ENCODE measurements at regions not wholly inside any gene's neighbourhood (a gene's known extent, or its start where the extent isn't known, plus 50 kb on each side); places are given as distances from the start of the nearest gene placed in this dataset.

DNA sequence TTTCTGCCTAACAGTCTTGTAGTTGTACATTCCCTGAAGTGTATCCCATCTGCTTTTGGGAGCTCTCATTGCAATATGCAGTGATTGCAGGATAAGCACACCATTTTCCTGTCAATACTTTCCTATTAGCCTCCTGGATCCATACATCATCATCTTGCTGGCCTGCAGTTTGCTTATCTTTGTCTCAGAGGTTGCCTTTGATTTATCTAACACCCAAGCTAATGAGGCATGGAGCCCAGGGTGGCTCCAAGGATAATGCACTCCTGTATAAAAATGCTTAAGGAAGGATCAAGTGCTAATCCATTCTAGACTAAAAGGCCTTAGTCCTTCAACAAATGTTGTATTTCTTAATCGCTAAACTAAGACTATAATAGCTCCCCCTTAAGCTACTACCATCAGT, 161.6 kb upstream of the OBI1 start:
- no peak for DNase-seq (ENCODE audit: low read depth)
- no peak overlapping the region for H3K4me3 Mint-ChIP-seq (ENCODE audit: unreplicated experiment)
- H3K36me3 Mint-ChIP-seq (ENCODE audit: low read depth, unreplicated experiment) = no peaks in the 10 kb centered on the region
- Histone ChIP-seq H3K79me2 (ENCODE audit: insufficient read depth, low read length) (no peaks in the 10 kb centered on the region), H3K9ac (ENCODE audit: low read length) (no peak overlapping the region), H3K36me3 (ENCODE audit: insufficient read depth, low read length) (no peaks in the 10 kb centered on the region), H3K4me3 (ENCODE audit: insufficient read depth, low read depth, low read length) (no peak overlapping the region), H3K27me3 (ENCODE audit: insufficient read depth, low read length) (no peaks in the 10 kb centered on the region), H2AFZ (ENCODE audit: low read depth, low read length) (no peak overlapping the region), H3K4me2 (ENCODE audit: low read length) (no peak overlapping the region), H4K20me1 (ENCODE audit: insufficient read depth, low read length) (no peaks in the 10 kb centered on the region), H3K27ac (ENCODE audit: low read depth, low read length) (no peak overlapping the region), H3K9me3 (ENCODE audit: insufficient read depth, low read depth, low read length) (no peaks in the 10 kb centered on the region), H3K4me1 (ENCODE audit: insufficient read depth, low read length) (no peaks in the 10 kb centered on the region)
- TF ChIP-seq, protein P1, sequence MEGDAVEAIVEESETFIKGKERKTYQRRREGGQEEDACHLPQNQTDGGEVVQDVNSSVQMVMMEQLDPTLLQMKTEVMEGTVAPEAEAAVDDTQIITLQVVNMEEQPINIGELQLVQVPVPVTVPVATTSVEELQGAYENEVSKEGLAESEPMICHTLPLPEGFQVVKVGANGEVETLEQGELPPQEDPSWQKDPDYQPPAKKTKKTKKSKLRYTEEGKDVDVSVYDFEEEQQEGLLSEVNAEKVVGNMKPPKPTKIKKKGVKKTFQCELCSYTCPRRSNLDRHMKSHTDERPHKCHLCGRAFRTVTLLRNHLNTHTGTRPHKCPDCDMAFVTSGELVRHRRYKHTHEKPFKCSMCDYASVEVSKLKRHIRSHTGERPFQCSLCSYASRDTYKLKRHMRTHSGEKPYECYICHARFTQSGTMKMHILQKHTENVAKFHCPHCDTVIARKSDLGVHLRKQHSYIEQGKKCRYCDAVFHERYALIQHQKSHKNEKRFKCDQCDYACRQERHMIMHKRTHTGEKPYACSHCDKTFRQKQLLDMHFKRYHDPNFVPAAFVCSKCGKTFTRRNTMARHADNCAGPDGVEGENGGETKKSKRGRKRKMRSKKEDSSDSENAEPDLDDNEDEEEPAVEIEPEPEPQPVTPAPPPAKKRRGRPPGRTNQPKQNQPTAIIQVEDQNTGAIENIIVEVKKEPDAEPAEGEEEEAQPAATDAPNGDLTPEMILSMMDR (IDR thresholded peaks at IDR 0.05; ENCODE audit: insufficient read depth, low read depth, low read length) = no peak
- no peak for TF ChIP-seq EZH2 (IDR thresholded peaks at IDR 0.05; ENCODE audit: insufficient read depth, low read length)
- no peak for FAIRE-seq
- no peaks in the 10 kb centered on the region for H3K9me3 Mint-ChIP-seq (ENCODE audit: unreplicated experiment)
- H3K4me1 Mint-ChIP-seq (ENCODE audit: low read depth, unreplicated experiment) = no peaks in the 10 kb centered on the region
- no peaks in the 10 kb centered on the region for H3K27me3 Mint-ChIP-seq (ENCODE audit: low read depth, unreplicated experiment)
- no peak overlapping the region for H3K27ac Mint-ChIP-seq (ENCODE audit: unreplicated experiment)

DNA sequence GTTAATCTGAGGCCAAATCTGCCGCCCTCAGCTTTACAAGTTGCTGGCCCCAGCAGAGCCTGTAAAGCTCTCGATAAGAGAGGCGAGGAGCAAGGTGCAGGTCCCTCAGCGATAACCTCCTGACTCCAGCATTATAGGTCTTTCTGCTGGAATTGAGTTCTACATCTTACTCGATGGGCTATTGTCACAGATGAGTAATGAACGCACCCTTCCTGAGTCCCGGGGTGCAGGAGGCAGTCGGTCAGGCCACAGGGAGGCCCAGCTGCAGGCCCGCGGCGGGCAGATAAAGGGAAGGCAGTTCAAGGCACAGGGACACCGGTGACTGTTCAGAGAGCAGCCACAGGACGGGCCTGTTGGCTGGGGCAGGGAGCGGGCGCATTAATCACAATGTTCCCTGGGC, 157.6 kb upstream of the OBI1 start:
- Histone ChIP-seq H3K36me3 (ENCODE audit: insufficient read depth, low read length) (no peaks in the 10 kb centered on the region), H2AFZ (ENCODE audit: low read depth, low read length) (no peak overlapping the region), H3K9ac (ENCODE audit: low read length) (no peak overlapping the region), H3K79me2 (ENCODE audit: insufficient read depth, low read length) (no peaks in the 10 kb centered on the region), H3K9me3 (ENCODE audit: insufficient read depth, low read depth, low read length) (no peaks in the 10 kb centered on the region), H3K4me2 (ENCODE audit: low read length) (no peak overlapping the region), H4K20me1 (ENCODE audit: insufficient read depth, low read length) (no peaks in the 10 kb centered on the region), H3K4me3 (ENCODE audit: insufficient read depth, low read depth, low read length) (no peak overlapping the region), H3K4me1 (ENCODE audit: insufficient read depth, low read length) (no peaks in the 10 kb centered on the region), H3K27ac (ENCODE audit: low read depth, low read length) (no peak overlapping the region), H3K27me3 (ENCODE audit: insufficient read depth, low read length) (no peaks in the 10 kb centered on the region)
- FAIRE-seq = no peak
- Mint-ChIP-seq H3K4me3 (ENCODE audit: unreplicated experiment) (no peak overlapping the region), H3K36me3 (ENCODE audit: low read depth, unreplicated experiment) (no peaks in the 10 kb centered on the region), H3K9me3 (ENCODE audit: unreplicated experiment) (no peaks in the 10 kb centered on the region), H3K4me1 (ENCODE audit: low read depth, unreplicated experiment) (no peaks in the 10 kb centered on the region), H3K27ac (ENCODE audit: unreplicated experiment) (no peak overlapping the region), H3K27me3 (ENCODE audit: low read depth, unreplicated experiment) (no peaks in the 10 kb centered on the region)
- no peak for DNase-seq (ENCODE audit: low read depth)
- no peak for TF ChIP-seq EZH2 (IDR thresholded peaks at IDR 0.05; ENCODE audit: insufficient read depth, low read length)
- TF ChIP-seq, protein P1 (IDR thresholded peaks at IDR 0.05; ENCODE audit: insufficient read depth, low read depth, low read length) = no peak

DNA sequence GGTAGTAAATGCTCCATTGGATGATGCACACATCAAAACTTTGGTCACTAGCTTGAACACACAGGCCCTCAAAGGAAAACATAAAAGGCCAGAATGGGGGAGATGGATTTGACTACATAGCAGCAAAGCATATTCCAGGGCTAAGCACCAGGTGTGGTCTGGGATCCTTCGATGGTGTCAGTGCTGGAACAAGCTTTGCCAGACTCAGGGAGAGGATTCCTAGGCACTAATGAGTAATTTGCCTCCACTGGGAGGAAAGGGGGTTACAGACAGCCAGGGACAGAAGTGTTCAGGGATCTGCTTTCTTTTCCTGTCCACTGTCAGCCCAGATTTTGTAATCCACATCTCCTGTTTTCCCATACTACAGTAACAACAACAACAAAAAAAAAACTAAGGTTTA, 157.2 kb upstream of the OBI1 start:
- H3K4me3 ChIP-seq (ENCODE audit: insufficient read depth, low read depth, low read length) = no peak overlapping the region
- H3K27ac Mint-ChIP-seq (ENCODE audit: unreplicated experiment) = no peak overlapping the region
- H3K4me2 ChIP-seq (ENCODE audit: low read length) = no peak overlapping the region
- no peaks in the 10 kb centered on the region for H3K4me1 Mint-ChIP-seq (ENCODE audit: low read depth, unreplicated experiment)
- H3K27ac ChIP-seq (ENCODE audit: low read depth, low read length) = no peak overlapping the region
- no peaks in the 10 kb centered on the region for H3K4me1 ChIP-seq (ENCODE audit: insufficient read depth, low read length)
- no peaks in the 10 kb centered on the region for H3K36me3 Mint-ChIP-seq (ENCODE audit: low read depth, unreplicated experiment)
- no peaks in the 10 kb centered on the region for H3K79me2 ChIP-seq (ENCODE audit: insufficient read depth, low read length)
- no peaks in the 10 kb centered on the region for H3K36me3 ChIP-seq (ENCODE audit: insufficient read depth, low read length)
- no peaks in the 10 kb centered on the region for H3K27me3 ChIP-seq (ENCODE audit: insufficient read depth, low read length)
- FAIRE-seq (no peak), DNase-seq (ENCODE audit: low read depth) (no peak)
- no peaks in the 10 kb centered on the region for H3K9me3 Mint-ChIP-seq (ENCODE audit: unreplicated experiment)
- H4K20me1 ChIP-seq (ENCODE audit: insufficient read depth, low read length) = no peaks in the 10 kb centered on the region
- no peak overlapping the region for H3K9ac ChIP-seq (ENCODE audit: low read length)
- no peaks in the 10 kb centered on the region for H3K27me3 Mint-ChIP-seq (ENCODE audit: low read depth, unreplicated experiment)
- H3K9me3 ChIP-seq (ENCODE audit: insufficient read depth, low read depth, low read length) = no peaks in the 10 kb centered on the region
- no peak overlapping the region for H3K4me3 Mint-ChIP-seq (ENCODE audit: unreplicated experiment)
- H2AFZ ChIP-seq (ENCODE audit: low read depth, low read length) = no peak overlapping the region
- TF ChIP-seq, protein P1 (IDR thresholded peaks at IDR 0.05; ENCODE audit: insufficient read depth, low read depth, low read length) = no peak
- no peak for TF ChIP-seq EZH2 (IDR thresholded peaks at IDR 0.05; ENCODE audit: insufficient read depth, low read length)

All from astrocyte (in vitro differentiated cells and primary cell).